Tibial nerve (tissue), 3 donors: ENCODE measurements at regions not wholly inside any gene's neighbourhood (a gene's known extent, or its start where the extent isn't known, plus 50 kb on each side); places are given as distances from the start of the nearest gene placed in this dataset.

Experiments
- EP300 ChIP-seq, 2 donors: sonication (generic); formaldehyde crosslinking; IDR thresholded peaks; one replicate each; pipeline ENCODE4 v1.6.1; 2017; ENCODE audit warnings: antibody characterized with exemption in 2 of 2, mild to moderate bottlenecking in 1 of 2
- POLR2A ChIP-seq, 2 donors: fragments of 450-650 bp; IDR thresholded peaks; one replicate each; pipeline ENCODE4 v1.6.1; 2017; ENCODE audit warnings: antibody characterized with exemption in 2 of 2, mild to moderate bottlenecking in 2 of 2, moderate library complexity in 2 of 2

GRCh38 chr22:34997633-34998299 is 68.2 kb upstream of the ISX start:
- TF ChIP-seq POLR2A (IDR thresholded peaks at IDR 0.05) = no peak
- no peak for TF ChIP-seq EP300 (IDR thresholded peaks at IDR 0.05)
